Astrocyte of the spinal cord (primary cell): ENCODE measurements at regions not wholly inside any gene's neighbourhood (a gene's known extent, or its start where the extent isn't known, plus 50 kb on each side); places are given as distances from the start of the nearest gene placed in this dataset.

Experiments used
- DNase-seq: peaks from one replicate; pipeline ENCODE4 v3.0.0; 2011; ENCODE audit warnings: low read depth, low spot score
- H3K4me3 ChIP-seq: 2 replicates; pipeline ENCODE4 v1.5.1; 2011; ENCODE audit warnings: low read depth, mild to moderate bottlenecking, low read length, moderate library complexity
- CTCF ChIP-seq: IDR thresholded peaks from 2 replicates; pipeline ENCODE4 v1.5.1; 2012; ENCODE audit warnings: low read depth, mild to moderate bottlenecking, low read length, inconsistent platforms
- in situ Hi-C: cut with HindIII; loops from 2 replicates; pipeline ENCODE4 v1.10.0; 2017; ENCODE audit warnings: low sequenced_read_pairs

GRCh38 chr13:55554741-55555140 is 1586.0 kb upstream of the PRR20A start:
- H3K4me3 ChIP-seq: no peak overlapping the region
- in situ Hi-C loops: no loop called here
- no peak for TF ChIP-seq CTCF
- DNase-seq: no peak

DNA sequence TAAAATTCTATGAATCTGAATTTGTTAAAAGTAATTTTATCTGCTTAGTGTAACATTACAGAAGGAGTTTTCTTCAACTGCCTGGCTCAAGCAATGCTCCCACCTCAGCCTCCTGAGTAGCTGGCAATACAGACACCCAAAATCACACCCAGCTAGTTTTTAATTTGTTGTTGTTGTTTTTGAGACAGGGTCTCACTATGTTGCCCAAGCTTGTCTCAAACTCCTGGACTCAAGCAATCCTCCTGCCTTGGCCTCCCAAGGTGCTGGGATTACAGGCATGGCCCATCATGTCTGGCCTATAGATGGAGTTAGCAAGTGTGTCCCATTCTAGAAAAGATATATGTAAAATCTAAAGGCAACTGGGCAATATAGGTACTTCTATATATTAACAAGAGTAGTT is 1580.4 kb upstream of the PRR20A start:
- no peak overlapping the region for H3K4me3 ChIP-seq
- TF ChIP-seq CTCF: no peak
- in situ Hi-C loops: no loop called here
- no peak for DNase-seq

DNA sequence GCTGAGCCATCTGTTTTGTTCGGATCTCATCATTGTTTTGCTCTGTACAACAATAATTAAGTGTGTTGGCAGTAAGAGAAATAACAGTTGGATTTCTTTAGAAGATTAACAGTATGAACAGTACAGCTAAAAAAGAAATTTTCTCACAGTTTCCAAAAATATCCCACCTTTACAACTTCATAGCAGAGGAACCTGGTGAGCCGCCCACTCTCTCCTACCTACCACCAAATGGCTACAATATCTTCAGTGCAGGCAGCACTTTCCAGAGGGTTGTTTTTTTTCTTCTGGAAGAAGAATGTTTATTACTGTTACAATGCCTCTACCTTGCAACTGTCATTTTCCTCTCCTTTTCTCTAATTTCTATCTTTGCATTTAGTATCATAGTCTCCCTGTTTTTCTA is 1577.5 kb upstream of the PRR20A start:
- no peak overlapping the region for H3K4me3 ChIP-seq

DNA sequence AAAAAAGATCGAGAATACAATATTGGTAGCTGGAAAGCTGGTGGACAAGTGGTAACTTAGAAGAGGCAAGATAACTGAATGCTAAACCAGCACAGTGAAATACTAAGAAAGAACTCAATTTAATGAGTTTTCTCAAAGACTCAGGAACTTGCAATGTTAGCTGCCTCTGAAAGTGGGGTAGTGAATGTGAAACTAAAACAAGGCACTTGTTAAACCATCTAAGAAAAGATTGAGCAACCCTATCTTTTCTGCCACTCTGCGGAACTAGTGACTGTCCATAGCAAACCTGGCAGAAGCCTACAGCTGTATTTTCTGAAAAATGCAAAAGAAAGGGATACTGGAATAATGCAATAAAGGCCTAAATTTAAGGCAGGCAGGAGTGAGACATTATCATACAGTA is 1574.4 kb upstream of the PRR20A start:
- DNase-seq: no peak
- no peak overlapping the region for H3K4me3 ChIP-seq
- in situ Hi-C loops: no loop called here
- TF ChIP-seq CTCF: no peak

More for the DNA sequence above, 1577.5 kb upstream of the PRR20A start:
- TF ChIP-seq CTCF: no peak
- in situ Hi-C loops: no loop called here
- no peak for DNase-seq

- no peak for DNase-seq
- in situ Hi-C loops: no loop called here
- no peak for TF ChIP-seq CTCF
- no peak overlapping the region for H3K4me3 ChIP-seq
Observed at GRCh38 chr13:55566779-55567178, 1573.9 kb upstream of the PRR20A start.

- in situ Hi-C loops: no loop called here
- no peak overlapping the region for H3K4me3 ChIP-seq
- no peak for TF ChIP-seq CTCF
- no peak for DNase-seq
Observed at GRCh38 chr13:55567721-55568625, 1572.7 kb upstream of the PRR20A start.
